CD4-positive, alpha-beta T cell treated with Interleukin-6 at 100 ng/mL for 8 hours (primary cell): ENCODE measurements at regions not wholly inside any gene's neighbourhood (a gene's known extent, or its start where the extent isn't known, plus 50 kb on each side); places are given as distances from the start of the nearest gene placed in this dataset.
"Not testable (repeated sequence)": the region's sequence is repeated elsewhere in the genome, so short reads cannot be mapped to it uniquely, and the experiment has no call there.

Source experiments
- DNase-seq: peaks from one replicate; pipeline ENCODE4 v3.0.0-alpha.2; 2020; ENCODE audit warnings: mixed read lengths, low spot score

DNA sequence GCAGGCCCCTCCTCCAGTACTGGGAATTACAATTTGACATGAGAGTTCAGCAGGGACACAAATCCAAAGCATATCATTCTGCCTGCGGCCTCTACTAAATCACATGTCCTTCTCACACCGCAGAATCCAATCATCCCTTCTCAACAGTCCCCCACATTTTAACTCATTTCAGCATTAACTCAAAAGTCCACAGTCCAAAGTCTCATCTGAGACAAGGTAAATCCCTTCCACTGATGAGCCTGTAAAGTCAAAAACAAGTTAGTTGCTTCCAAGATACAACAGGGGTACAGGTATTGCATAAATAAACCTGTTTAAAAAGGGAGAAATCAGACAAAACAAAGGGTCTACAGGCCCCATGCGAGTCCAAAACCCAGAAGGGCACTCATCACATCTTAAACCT is 64.0 kb downstream of the EBNA1BP2 start:
- DNase-seq, result no peak

DNA sequence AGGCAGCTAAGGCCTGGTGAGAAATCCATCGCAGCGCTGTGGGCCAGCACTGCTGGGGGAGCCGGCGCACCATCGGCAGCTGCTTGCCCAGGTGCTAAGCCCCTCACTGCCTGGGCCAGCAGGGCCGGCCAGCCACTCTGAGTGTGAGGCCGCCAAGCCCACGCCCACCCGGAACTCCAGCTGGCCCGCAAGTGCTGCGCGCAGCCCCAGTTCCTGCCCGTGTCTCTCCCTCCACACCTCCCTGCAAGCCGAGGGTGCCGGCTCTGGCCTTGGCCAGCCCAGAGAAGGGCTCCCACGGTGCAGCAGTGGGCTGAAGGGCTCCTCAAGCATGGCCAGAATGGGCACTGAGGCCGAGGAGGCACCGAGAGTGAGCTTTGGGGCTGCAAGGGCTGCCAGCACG is 64.4 kb downstream of the EBNA1BP2 start:
- DNase-seq, result no peak

DNA sequence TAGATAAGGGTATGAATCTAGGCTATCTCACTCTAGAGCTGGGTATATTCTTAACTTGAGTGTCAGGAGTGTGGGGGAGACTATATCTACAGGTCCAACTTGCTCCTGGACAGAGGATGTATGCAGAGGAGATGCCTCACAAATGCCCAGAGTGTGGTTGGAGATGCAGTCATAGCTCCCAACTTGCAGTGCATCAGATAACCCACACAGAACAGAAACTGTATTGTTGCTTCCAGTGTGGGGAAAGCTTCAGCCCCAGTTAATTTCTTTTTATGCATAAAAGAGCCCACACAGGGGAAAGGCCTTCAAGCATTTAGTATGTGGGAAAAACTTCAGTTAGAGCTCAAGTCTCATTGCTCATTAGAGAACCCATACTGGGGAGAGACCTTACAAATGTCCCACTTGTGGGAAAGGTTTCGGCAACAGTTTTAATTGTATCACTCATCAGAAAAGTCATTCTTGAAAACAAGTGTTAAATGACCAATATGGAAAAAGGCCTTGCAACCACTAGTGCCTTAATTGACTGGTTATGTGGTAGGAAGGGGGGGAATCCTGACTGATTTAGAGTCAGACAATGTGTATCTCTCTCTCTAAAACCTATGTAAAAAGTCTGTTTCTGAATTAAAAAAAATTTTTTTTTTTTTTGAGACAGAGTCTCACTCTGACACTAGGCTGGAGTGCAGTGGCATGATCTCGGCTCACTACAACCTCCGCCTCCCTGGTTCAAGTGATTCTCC is 67.9 kb downstream of the EBNA1BP2 start:
- DNase-seq, result no peak

DNA sequence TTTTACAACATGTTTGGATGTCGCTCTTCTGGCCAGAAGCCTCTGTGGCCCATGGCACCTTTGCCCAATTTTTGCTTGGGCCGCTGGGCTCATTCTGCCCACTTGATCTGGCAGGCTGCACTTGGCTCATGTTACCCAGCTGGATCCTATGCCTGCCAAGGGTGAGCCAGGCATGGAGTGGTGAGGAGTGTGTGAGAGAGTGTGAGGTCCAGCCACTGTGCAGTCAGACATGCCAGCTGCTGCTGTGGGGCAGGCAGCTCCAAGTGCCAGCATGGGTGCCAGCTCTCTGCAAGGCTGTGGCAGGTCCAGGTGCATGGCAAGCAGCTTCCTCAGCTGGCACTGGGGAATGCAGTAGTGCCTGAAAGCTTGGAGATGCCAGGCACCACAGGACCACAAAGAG is 71.0 kb downstream of the EBNA1BP2 start:
- no peak for DNase-seq

DNA sequence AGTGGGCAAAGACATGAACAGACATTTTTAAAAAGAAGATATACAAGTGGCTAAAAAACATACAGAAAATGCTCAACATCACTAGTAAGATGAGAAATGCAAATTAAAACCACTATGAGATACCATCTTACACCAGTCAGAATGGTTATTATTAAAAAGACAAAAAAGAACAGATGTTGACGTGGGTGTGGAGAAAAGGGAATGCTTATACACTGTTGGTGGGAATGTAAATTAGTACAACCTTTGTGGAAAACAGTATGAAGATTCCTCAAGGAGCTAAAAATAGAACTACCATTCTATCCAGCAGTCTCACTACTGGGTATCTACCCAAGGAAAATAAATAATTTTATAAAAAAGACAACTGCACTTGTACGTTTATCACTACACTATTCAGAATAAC is 73.9 kb downstream of the EBNA1BP2 start:
- DNase-seq, result no peak

DNA sequence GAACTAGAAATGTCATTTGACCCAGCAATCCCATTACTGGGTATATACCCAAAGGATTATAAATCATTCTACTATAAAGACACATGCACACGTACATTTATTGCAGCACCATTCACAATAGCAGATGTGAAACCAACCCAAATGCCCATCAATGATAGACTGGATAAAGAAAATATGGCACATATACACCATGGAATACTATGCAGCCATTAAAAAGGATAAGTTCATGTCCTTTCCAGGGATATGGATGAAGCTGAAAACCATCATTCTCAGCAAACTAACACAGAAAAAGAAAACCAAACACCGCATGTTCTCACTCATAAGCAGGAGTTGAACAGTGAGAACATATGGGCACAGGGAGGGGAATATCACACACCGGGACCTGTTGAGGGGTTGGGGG is 75.6 kb downstream of the EBNA1BP2 start:
- not testable (repeated sequence) for DNase-seq

DNA sequence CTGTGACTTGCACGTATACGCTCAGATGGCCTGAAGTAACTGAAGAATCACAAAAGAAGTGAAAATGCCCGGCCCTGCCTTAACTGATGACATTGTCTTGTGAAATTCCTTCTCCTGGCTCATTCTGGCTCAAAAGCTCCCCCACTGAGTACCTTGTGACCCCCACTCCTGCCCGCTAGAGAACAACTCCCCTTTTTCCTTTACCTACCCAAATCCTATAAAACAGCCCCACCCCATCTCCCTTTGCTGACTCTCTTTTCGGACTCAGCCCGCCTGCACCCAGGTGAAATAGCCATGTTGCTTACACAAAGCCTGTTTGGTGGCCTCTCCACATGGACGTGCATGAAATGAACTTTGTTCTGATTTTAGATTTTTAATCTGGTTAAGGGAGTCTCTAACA is 81.3 kb downstream of the EBNA1BP2 start:
- DNase-seq, result not testable (repeated sequence)

DNA sequence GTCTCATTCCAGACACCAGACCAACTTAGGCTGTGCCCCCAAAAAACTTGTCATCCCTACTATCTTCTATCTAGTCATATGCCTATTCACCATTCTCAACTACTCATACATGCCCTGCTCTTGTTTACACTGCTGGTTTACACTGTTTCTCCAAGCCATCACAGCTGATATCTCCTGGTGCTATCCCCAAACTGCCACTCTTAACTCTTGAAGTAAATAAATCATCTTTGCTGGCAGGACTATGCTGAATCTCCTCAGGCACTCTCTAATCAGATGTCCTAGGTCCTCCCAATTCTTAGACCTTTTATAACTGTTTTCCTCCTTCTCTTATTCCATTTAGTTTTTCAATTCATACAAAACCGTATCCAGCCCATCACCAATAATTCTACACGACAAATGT is 81.9 kb downstream of the EBNA1BP2 start:
- DNase-seq, result not testable (repeated sequence)

DNA sequence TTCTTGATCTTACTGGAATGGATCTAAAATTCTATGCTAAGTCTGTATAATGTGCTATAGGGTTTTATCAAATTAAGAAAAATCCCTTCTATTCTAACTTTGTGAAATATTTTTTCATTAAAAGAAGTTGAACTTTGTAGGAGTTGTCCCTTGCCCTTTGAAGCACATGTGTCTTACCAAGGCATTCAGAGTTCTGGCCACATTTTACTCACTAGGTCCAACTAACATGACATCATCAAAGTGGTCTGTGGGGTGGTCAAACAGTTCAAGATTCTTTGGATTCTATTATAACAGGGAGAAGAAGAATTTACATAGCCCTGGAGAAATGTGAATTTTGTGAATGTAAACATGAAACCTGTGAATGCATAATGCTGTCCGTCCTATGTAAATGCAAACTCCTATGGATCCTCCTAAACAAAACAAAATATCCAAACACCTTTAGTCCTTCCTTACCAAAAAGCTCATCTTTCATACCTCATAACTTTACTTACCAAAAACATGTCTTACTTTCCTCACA is 88.7 kb downstream of the EBNA1BP2 start:
- DNase-seq, result no peak

DNA sequence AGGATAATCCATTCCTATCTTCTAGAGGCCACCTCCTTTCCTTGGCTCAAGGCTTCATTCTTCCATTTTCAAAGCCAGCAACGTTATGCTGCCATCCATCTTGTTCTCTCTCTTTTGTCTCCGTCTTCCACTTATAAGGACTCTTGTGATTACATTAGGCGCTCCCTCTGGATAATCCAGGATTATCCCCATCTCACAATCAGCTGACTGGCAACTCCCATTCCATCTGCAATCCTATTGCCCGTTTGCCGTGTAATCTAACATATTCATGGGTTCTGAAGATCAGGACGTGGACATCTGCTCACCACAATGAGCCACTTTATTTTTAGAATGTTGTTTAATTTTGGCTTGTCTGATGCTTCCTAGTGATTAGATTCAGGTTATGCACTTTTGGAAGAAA is 89.3 kb downstream of the EBNA1BP2 start:
- no peak for DNase-seq

DNA sequence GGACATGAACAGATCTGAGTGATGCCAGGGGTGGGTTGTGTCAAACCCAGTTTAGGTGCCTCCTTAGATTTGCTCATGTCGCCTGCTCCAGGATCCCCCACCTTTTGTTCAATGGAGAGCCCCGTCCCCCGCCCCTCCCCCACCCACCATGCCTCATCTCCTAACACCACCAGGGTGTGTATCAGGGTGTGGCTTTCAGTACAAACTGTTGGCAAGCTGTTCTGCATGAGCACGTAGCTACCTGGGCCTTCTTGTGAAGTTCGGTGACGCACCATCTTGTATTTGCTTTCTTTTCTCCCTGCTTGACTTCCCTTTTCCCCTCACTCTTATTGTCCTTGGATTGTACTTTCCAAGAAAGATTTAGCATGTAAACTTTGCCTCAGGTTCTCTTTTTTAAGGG is 94.8 kb downstream of the EBNA1BP2 start:
- DNase-seq, result no peak

DNA sequence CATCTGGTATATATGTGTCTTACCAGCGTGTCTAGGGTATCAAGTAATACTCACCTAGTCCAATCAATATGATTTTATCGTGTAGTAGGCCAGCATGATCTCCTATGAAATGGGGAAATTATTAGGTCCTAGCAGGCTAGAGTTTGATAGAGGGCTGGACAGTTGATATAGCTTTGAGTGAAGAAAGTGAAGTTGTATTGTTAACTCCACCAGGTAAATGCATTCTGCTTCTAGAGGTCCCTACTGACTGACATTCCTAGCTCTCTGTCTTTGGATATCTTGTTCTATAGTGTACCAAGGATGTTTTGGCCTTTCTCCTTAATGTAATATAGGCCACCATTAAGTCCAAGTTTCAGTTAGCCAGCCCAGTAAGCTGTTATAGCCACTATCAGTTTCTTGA is 97.4 kb downstream of the EBNA1BP2 start:
- no peak for DNase-seq

DNA sequence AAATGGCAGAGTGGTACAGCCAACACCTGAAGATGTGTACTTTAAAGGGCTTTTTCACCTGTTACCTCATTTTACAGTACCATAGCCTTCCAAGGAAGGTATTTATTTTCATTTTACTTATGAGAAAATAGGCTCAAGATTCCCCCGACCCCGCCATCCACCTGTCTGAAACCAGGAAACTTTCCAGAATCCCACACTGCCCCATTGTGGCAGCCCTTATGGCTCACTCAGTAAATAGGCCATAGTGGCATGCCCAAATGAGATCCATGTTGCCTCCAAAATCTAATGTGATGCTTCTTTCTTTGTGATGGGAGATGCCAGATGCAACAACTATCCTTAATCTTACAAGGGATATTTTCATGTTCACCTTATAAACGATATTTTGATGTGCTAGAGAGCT is 97.8 kb downstream of the EBNA1BP2 start:
- no peak for DNase-seq

DNA sequence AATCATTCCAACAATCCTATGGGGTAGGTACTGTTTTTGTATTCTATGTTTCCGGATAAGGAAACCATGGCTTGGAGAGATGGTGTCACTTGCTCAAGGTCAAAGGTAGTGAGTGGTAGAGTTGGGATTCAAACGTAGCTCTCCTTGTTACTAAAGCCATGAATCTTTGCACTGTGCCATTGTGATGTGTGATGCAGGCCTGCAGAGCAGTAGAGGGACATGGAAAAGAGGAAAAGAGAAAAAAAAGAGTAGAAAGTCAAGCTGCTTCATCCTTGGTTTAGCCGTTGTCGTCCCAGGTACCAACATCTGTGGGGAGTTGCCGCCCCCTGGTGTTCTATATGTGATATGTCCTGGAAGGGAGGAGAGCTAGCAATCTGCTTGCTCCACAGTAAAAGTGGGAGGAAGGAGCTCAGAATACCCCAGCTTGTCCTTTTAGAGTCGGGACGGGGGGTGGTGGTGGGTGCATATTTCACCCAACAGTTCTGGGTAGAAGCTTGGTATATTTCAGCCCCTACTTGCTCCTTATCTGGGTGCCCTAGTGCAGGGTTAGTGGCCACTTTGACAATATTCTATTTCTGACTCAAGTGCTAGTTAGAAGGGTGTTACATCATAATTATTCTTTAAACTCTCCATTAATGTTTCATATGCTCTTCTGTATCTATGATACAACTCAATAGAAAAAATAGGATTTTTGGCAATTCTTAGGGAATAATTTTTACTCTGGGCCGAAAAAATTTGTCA is 98.4 kb downstream of the EBNA1BP2 start:
- DNase-seq, result peak; percentile 79

DNA sequence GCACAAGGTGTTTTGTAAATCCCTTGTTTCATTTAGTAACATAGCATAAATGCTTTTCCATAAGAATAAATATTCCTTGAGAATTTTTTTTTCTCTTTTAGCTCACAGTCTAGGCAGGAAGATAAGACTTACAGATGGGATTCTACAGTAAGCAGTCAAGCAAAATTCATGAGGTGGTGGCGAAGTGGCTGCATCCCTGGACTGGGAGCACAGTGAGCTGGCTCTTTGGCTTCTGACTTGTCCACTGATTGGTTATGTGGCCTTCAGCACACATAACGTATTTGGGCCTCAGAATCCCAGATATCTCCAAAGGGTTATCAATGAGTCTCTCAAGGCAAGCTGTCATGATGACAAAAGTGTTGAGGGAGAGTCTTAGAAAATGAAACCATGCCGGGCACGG is 99.8 kb downstream of the EBNA1BP2 start:
- no peak for DNase-seq

DNA sequence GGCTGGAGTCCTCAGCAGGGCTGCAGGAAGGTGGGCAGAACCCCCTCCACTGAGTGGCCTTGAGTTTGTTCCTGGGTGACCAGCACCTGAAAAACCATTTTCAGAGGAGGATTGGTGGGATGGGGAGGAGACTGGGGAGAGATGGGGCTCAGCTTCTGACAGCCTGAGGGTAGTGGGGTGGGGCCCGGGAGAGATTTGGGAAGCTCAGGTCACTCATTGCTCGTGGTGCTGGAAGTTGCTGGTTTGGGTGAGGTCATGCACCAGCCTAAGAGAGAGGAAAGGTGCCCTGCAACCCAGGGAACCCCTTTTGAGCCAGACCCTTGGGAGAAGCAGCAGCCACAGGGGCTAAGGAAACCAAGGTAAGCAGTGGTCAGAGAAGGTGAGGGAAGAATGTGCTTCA is 100.8 kb downstream of the EBNA1BP2 start:
- DNase-seq, result no peak

DNA sequence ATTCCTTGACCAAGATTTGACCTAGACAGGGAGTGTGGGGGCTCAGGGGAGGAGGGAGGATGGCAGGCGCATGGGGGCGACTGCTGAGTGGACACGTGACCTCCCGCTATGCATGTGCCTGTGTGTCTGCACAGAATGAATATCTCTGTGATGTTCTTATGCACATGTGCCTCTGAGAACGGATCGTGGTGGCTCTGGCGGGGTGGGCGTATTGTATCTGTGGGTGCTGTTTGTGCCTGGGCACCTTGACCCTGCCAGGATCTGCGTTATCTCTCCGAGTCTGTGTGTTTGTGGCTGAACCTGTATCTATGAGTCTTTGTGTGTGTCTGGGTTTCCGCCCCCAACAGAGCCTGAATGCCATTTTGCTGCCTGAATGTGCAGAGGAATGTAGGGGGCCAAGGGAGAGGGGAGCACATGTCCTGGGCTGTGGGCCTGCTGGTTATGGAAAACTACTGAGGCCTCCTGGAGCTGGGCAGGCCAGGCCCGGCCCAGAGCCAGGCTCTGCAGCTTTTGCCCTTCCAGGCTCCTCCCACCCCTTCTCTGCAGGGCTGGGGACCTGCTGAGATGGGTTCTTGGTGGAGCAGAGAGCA is 102.5 kb downstream of the EBNA1BP2 start:
- DNase-seq, result no peak

DNA sequence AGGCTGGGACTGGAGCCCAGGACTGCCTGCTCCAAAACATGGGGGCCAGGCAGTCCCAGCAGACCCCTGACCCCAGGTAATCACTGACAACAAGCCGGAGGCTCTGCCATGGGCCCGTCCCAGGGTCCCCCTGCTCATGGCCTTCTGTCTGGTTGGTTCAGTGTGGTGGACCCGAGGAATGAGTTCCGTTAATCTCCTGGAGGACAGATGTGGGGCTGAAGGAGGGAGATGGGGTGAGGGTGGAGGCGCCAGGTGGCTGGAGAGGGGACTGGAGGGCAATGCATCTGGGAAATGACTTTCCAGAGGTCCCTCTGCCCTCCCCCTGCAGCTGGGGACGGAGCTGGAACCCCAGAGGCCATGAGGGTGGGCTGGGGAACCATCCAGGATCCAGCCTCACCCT is 103.2 kb downstream of the EBNA1BP2 start:
- DNase-seq, result no peak

DNA sequence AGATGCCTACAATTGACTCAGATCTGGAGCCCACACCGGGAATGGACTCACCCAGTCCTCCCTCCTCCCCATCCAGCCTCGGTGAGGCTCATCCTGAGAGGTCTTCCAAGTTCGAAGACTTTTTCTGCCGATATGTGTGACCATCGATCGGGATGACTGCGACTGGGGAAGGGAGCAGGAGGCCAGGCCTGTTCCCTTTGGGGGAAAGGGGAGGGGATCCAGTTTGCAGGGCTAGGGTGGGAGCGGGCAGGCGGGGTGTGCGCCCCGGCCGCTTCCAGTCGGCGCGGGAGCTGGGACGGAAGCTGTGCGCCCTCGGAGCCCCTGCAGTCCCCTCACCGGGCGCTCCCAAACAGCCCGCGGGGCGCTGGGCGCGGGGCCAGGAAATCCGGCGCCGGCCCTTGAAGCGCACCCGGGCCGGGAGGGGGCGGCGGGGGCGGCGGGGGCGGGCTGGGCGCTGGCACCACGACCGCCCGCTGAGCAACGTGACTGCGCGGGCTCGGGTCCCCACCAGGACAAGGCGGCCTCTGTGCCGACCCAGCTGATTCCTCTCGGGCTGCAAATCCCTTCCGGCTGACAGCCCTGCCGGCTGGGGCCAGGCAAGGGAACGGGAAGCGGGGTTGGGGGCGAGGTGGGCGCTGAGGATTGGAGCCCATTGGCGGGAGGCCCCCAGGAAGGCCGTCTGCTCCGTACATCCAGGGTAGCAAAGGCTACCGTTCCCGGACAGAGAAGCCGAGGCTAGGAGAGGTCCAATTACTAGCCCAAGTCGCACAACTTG is 103.9 kb downstream of the EBNA1BP2 start:
- DNase-seq, result peak; percentile 19

DNA sequence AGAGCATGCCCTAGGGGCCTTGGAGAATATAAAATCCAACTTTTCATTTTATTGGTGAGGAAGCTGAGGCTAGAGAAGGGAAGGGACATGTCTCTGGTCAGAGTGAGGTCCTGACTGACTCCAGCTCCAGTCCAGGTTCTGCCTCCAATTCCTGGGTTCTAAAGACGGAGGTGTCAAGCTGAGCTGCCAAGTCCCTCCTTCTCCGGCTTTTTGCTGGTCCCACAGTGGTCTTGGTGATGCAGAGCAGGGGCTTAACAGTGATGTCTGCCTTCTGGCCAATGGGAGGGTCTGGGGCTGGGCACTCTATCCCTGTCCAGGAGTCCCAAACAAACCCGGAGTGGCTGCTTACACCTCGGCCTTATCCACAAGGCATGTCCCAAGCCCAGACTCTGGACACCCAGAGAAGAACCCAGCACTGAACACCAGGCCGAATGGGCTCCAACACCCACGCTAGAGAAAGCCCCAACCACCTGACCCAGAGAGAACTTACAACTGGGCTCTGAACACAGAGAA is 104.8 kb downstream of the EBNA1BP2 start:
- DNase-seq, result no peak

DNA sequence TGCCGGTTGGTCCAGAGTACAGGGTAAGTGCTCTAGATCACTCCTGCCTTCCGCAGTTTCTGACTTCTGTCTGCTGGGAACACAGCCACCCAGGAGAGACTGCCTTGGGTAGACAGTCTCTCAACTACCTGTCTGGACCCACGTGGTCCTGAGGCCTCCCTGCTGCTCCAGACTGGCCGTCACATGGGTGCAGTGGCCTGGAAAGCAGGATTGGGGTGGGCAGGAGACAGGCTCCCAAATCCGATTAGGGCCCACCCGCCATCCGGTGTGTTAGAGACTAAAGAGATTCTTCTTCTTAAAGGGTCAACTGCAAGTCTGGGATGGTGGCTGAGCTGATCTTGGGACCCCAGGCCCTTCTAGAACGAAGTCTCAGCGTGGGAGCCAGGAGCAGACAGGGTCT is 105.5 kb downstream of the EBNA1BP2 start:
- no peak for DNase-seq
